ENCODE measurements at regions not wholly inside any gene's neighbourhood (a gene's known extent, or its start where the extent isn't known, plus 50 kb on each side); places are given as distances from the start of the nearest gene placed in this dataset.

- ChIA-PET CTCF (no interaction called here), POLR2A (no interaction called here)
- no peak for TF ChIP-seq CTCF (IDR thresholded peaks at IDR 0.05; ENCODE audit: insufficient read depth, low read depth, low read length)
- Histone ChIP-seq H3K27me3 (ENCODE audit: control insufficient read depth, insufficient read depth, low read length) (no peaks in the 10 kb centered on the region; the same call in 1 of the 2 replicates), H3K4me3 (ENCODE audit: low read depth, low read length) (no peak overlapping the region), H3K36me3 (ENCODE audit: control insufficient read depth, insufficient read depth, low read length) (no peaks in the 10 kb centered on the region)
- no peak for DNase-seq (ENCODE audit: low read depth)
Measured at GRCh38 chr1:29894311-29894710, 658.0 kb downstream of the PTPRU start.

GRCh38 chr1:29893806-29894205 lies 657.5 kb downstream of the PTPRU start:
- Histone ChIP-seq H3K27me3 (ENCODE audit: control insufficient read depth, insufficient read depth, low read length) (no peaks in the 10 kb centered on the region; the same call in 1 of the 2 replicates), H3K4me3 (ENCODE audit: low read depth, low read length) (no peak overlapping the region), H3K36me3 (ENCODE audit: control insufficient read depth, insufficient read depth, low read length) (no peaks in the 10 kb centered on the region)
- DNase-seq (ENCODE audit: low read depth): no peak
- TF ChIP-seq CTCF (IDR thresholded peaks at IDR 0.05; ENCODE audit: insufficient read depth, low read depth, low read length): no peak
- POLR2A ChIA-PET: no interaction called here
- CTCF ChIA-PET: no interaction called here

DNA sequence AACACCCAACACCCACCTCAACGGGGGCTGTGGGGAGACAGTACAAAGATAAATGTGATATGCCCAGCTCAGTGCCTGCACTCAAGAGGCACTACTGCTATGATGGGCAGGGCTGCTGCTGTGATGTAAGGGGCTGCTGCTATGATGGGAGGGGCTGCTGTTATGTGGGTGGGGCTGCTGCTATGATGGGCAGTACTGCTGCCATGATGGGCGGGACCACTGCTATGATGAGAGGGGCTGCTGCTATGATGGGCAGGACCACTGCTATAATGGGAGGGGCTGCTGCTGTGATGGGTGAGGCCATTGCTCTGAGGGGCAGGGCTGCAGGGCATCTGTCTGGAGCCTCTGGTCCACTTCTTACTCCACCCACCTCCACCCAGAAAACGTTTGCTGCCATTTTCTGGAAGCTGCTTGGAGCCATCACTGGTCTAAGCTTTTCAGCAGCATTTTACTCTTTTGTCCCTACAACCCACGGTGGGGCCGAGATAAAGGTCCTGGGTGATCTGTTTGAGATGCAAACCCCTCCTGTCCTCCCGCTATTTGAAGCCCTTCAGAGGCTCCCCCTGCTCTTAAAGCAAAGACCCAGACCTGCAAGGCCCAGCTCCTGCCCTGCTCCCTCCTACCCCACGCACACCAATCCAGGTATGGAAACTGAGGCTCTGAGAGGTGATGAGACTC lies 656.9 kb downstream of the PTPRU start:
- TF ChIP-seq CTCF (IDR thresholded peaks at IDR 0.05; ENCODE audit: insufficient read depth, low read depth, low read length): no peak
- Histone ChIP-seq H3K36me3 (ENCODE audit: control insufficient read depth, insufficient read depth, low read length) (no peaks in the 10 kb centered on the region), H3K27me3 (ENCODE audit: control insufficient read depth, insufficient read depth, low read length) (no peaks in the 10 kb centered on the region; the same call in 1 of the 2 replicates), H3K4me3 (ENCODE audit: low read depth, low read length) (no peak overlapping the region)
- no peak for DNase-seq (ENCODE audit: low read depth)
- POLR2A ChIA-PET: no interaction called here
- CTCF ChIA-PET: no interaction called here

DNA sequence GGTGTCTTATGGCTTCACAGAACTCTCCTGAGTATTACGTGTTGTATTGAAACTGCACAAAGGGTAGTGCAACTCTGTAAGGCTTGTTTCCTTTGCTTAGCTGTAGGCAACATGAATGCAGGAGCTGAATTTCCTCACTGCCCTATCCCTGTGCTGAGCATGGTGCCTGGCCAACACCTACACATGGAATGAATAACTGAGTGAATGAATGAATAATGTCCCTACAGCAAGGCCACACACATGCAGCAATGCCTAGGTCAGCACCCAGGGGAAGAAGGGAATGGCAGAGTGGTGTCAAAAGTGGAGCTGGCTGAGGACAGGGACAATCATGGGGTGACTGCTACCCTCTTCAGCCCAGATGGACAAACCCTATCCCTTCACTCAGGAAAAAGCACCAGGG lies 655.9 kb downstream of the PTPRU start:
- no peak overlapping the region for H3K4me3 ChIP-seq (ENCODE audit: low read depth, low read length)
- DNase-seq (ENCODE audit: low read depth): no peak
- TF ChIP-seq CTCF (IDR thresholded peaks at IDR 0.05; ENCODE audit: insufficient read depth, low read depth, low read length): no peak
- H3K27me3 ChIP-seq (ENCODE audit: control insufficient read depth, insufficient read depth, low read length): no peaks in the 10 kb centered on the region
- POLR2A ChIA-PET: no interaction called here
- CTCF ChIA-PET: no interaction called here
- H3K36me3 ChIP-seq (ENCODE audit: control insufficient read depth, insufficient read depth, low read length): no peaks in the 10 kb centered on the region

- ChIA-PET POLR2A (no interaction called here), CTCF (no interaction called here)
- no peak for DNase-seq (ENCODE audit: low read depth)
- Histone ChIP-seq H3K36me3 (ENCODE audit: control insufficient read depth, insufficient read depth, low read length) (no peaks in the 10 kb centered on the region), H3K4me3 (ENCODE audit: low read depth, low read length) (no peak overlapping the region), H3K27me3 (ENCODE audit: control insufficient read depth, insufficient read depth, low read length) (no peaks in the 10 kb centered on the region)
- no peak for TF ChIP-seq CTCF (IDR thresholded peaks at IDR 0.05; ENCODE audit: insufficient read depth, low read depth, low read length)
Measured at GRCh38 chr1:29890201-29890959, 654.1 kb downstream of the PTPRU start.

All from BJ (cell line).